Panc1 (cell line): ENCODE measurements at regions not wholly inside any gene's neighbourhood (a gene's known extent, or its start where the extent isn't known, plus 50 kb on each side); places are given as distances from the start of the nearest gene placed in this dataset.

Experiments used
- POLR2AphosphoS5 ChIP-seq: IDR thresholded peaks from 2 replicates; pipeline ENCODE4 v1.6.1; 2012; ENCODE audit warnings: mild to moderate bottlenecking, low read depth, low read length, moderate library complexity
- TF ChIP-seq, protein P1 (sequence below): fragments of 450-650 bp; IDR thresholded peaks from 2 replicates; pipeline ENCODE4 v1.5.1; 2017; ENCODE audit warnings: mild to moderate bottlenecking
- TF ChIP-seq, protein P2 (sequence below), 2 experiments: IDR thresholded peaks; 2 replicates each; pipeline ENCODE4 v1.6.1; 2011 to 2012; ENCODE audit warnings: low read depth in 2 of 2, control low read depth in 1 of 2, low read length in 1 of 2, mild to moderate bottlenecking in 1 of 2, moderate library complexity in 1 of 2; ENCODE audit not compliant: insufficient read depth in 1 of 2

DNA sequence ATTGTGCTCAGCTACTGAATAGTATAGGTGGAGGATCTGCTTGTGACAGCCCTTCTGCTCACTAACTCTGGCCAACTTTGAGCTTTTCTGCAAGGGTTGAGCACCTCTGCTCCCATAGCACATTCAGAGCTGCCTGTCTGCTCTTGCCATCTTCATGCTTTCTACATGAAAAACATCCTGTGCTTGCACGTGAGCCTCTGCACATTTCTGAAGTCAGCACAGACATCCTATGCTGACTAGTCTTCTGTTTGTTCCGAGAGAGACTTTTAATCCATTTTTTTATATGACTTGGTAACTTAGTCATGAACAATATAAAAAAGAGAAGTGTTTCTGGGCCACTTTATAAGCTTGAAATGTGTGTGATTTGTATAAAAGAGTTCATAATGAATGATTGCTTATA, 969.3 kb downstream of the TMTC2 start:
- TF ChIP-seq, protein P1, sequence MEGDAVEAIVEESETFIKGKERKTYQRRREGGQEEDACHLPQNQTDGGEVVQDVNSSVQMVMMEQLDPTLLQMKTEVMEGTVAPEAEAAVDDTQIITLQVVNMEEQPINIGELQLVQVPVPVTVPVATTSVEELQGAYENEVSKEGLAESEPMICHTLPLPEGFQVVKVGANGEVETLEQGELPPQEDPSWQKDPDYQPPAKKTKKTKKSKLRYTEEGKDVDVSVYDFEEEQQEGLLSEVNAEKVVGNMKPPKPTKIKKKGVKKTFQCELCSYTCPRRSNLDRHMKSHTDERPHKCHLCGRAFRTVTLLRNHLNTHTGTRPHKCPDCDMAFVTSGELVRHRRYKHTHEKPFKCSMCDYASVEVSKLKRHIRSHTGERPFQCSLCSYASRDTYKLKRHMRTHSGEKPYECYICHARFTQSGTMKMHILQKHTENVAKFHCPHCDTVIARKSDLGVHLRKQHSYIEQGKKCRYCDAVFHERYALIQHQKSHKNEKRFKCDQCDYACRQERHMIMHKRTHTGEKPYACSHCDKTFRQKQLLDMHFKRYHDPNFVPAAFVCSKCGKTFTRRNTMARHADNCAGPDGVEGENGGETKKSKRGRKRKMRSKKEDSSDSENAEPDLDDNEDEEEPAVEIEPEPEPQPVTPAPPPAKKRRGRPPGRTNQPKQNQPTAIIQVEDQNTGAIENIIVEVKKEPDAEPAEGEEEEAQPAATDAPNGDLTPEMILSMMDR, result no peak
- no peak for TF ChIP-seq POLR2AphosphoS5
- TF ChIP-seq, protein P2, sequence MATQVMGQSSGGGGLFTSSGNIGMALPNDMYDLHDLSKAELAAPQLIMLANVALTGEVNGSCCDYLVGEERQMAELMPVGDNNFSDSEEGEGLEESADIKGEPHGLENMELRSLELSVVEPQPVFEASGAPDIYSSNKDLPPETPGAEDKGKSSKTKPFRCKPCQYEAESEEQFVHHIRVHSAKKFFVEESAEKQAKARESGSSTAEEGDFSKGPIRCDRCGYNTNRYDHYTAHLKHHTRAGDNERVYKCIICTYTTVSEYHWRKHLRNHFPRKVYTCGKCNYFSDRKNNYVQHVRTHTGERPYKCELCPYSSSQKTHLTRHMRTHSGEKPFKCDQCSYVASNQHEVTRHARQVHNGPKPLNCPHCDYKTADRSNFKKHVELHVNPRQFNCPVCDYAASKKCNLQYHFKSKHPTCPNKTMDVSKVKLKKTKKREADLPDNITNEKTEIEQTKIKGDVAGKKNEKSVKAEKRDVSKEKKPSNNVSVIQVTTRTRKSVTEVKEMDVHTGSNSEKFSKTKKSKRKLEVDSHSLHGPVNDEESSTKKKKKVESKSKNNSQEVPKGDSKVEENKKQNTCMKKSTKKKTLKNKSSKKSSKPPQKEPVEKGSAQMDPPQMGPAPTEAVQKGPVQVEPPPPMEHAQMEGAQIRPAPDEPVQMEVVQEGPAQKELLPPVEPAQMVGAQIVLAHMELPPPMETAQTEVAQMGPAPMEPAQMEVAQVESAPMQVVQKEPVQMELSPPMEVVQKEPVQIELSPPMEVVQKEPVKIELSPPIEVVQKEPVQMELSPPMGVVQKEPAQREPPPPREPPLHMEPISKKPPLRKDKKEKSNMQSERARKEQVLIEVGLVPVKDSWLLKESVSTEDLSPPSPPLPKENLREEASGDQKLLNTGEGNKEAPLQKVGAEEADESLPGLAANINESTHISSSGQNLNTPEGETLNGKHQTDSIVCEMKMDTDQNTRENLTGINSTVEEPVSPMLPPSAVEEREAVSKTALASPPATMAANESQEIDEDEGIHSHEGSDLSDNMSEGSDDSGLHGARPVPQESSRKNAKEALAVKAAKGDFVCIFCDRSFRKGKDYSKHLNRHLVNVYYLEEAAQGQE (IDR thresholded peaks at IDR 0.05; ENCODE audit: insufficient read depth in 1 of 2, low read depth in 2 of 2, low read length in 1 of 2), result no peak
